GM12878 (cell line): ENCODE measurements at regions not wholly inside any gene's neighbourhood (a gene's known extent, or its start where the extent isn't known, plus 50 kb on each side); places are given as distances from the start of the nearest gene placed in this dataset.

Experiments
- CBX5 ChIP-seq: sonication (generic); IDR thresholded peaks from 2 replicates; pipeline ENCODE4 v1.6.1; 2016; ENCODE audit warnings: low read depth, moderate library complexity, mild to moderate bottlenecking, inconsistent platforms
- CHD4 ChIP-seq: fragments of 200-600 bp; sonication (generic); IDR thresholded peaks from 2 replicates; pipeline ENCODE4 v1.6.1; 2016; ENCODE audit warnings: mild to moderate bottlenecking
- RB1 ChIP-seq: fragments of 450-650 bp; formaldehyde crosslinking; IDR thresholded peaks from 2 replicates; pipeline ENCODE4 v1.6.1; 2017; ENCODE audit warnings: mild to moderate bottlenecking, borderline replicate concordance
- TBL1XR1 ChIP-seq: IDR thresholded peaks from 2 replicates; pipeline ENCODE4 v1.6.1; 2012; ENCODE audit warnings: low read depth, low read length, improper control_type of control experiment

DNA sequence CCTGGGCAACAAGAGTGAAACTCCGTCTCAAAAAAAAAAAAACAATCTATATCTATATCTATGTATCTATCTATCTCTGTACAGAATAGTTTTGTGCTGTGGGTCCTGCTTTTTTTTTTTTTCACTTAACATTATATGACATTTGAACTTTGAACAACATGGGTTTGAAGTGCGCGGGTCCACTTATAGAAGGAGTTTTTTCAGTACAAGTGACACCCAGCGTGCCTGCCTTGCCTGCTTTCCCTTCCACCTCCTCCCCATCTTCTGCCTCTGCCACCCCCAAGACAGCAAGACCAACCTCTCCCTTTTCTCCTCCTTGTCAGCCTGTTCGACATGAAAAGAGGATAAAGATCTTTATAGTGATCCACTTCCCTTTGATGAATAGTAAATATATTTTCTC is 102.2 kb upstream of the KCNG1 start:
- TF ChIP-seq CHD4 (no peak), CBX5 (no peak), RB1 (no peak), TBL1XR1 (no peak)
